ENCODE measurements at regions not wholly inside any gene's neighbourhood (a gene's known extent, or its start where the extent isn't known, plus 50 kb on each side); places are given as distances from the start of the nearest gene placed in this dataset.

GRCh38 chr7:51778121-51778520 lies 461.5 kb upstream of the COBL start:
- no peak for DNase-seq
- intact Hi-C loops (cut with DNase I; ENCODE audit: low total_unique reads) = no loop called here
- TF ChIP-seq POLR2A (IDR thresholded peaks at IDR 0.05) = no peak

DNA sequence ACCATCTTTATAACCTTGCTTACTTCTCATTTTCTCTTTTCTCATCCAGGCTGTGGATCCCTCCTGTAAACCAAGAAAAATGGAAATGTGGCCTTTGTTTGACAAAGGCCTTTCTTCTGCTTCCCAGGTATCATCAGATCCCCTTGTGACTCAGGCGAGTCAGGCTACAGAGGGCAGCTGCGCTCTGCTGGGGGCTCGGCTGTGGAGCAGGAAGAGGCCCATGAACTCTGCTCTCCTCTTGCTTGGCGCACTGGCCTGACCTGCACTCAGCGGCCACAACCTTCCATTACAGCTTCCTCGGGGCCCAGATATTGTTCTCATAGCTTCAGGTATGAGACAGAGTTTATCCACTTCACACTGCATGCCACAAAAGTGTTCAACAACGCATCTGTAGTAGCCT lies 457.6 kb upstream of the COBL start:
- Histone ChIP-seq H3K36me3 (no peaks in the 10 kb centered on the region), H3K27ac (no peak overlapping the region), H3K4me3 (no peak overlapping the region), H3K4me1 (no peaks in the 10 kb centered on the region), H3K27me3 (no peaks in the 10 kb centered on the region), H3K9me3 (no peaks in the 10 kb centered on the region)
- DNase-seq = no peak
- intact Hi-C loops (cut with DNase I; ENCODE audit: low total_unique reads) = no loop called here
- no peak for TF ChIP-seq POLR2A (IDR thresholded peaks at IDR 0.05)
- TF ChIP-seq, protein P1, sequence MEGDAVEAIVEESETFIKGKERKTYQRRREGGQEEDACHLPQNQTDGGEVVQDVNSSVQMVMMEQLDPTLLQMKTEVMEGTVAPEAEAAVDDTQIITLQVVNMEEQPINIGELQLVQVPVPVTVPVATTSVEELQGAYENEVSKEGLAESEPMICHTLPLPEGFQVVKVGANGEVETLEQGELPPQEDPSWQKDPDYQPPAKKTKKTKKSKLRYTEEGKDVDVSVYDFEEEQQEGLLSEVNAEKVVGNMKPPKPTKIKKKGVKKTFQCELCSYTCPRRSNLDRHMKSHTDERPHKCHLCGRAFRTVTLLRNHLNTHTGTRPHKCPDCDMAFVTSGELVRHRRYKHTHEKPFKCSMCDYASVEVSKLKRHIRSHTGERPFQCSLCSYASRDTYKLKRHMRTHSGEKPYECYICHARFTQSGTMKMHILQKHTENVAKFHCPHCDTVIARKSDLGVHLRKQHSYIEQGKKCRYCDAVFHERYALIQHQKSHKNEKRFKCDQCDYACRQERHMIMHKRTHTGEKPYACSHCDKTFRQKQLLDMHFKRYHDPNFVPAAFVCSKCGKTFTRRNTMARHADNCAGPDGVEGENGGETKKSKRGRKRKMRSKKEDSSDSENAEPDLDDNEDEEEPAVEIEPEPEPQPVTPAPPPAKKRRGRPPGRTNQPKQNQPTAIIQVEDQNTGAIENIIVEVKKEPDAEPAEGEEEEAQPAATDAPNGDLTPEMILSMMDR (IDR thresholded peaks at IDR 0.05) = no peak
- TF ChIP-seq EP300 (IDR thresholded peaks at IDR 0.05) = no peak
- TF ChIP-seq POLR2AphosphoS5 (IDR thresholded peaks at IDR 0.05) = no peak
- WGBS, 5 donors = 74 to 86% (median 83%) methylated on average over 7 of the region's 7 CpGs

More at GRCh38 chr7:51778121-51778520, 461.5 kb upstream of the COBL start:
- Histone ChIP-seq H3K27me3 (no peaks in the 10 kb centered on the region), H3K4me1 (no peaks in the 10 kb centered on the region), H3K4me3 (no peak overlapping the region), H3K36me3 (no peaks in the 10 kb centered on the region), H3K27ac (no peak overlapping the region), H3K9me3 (no peaks in the 10 kb centered on the region)
- 49 to 65% (median 57%) methylated on average over 2 of the region's 2 CpGs for WGBS, 5 donors

GRCh38 chr7:51772190-51772589 lies 455.6 kb upstream of the COBL start:
- H3K9me3 ChIP-seq = no peaks in the 10 kb centered on the region
- WGBS, 5 donors = 60 to 73% (median 69%) methylated on average over 2 of the region's 2 CpGs
- no peaks in the 10 kb centered on the region for H3K36me3 ChIP-seq
- intact Hi-C loops (cut with DNase I; ENCODE audit: low total_unique reads) = no loop called here
- H3K27ac ChIP-seq = no peak overlapping the region
- TF ChIP-seq, protein P1 (IDR thresholded peaks at IDR 0.05) = no peak
- no peak for TF ChIP-seq POLR2A (IDR thresholded peaks at IDR 0.05)
- no peak for TF ChIP-seq EP300 (IDR thresholded peaks at IDR 0.05)
- TF ChIP-seq POLR2AphosphoS5 (IDR thresholded peaks at IDR 0.05) = no peak
- H3K4me3 ChIP-seq = no peak overlapping the region
- DNase-seq = no peak
- no peaks in the 10 kb centered on the region for H3K27me3 ChIP-seq
- H3K4me1 ChIP-seq = no peaks in the 10 kb centered on the region

- Histone ChIP-seq H3K36me3 (no peaks in the 10 kb centered on the region), H3K27me3 (no peaks in the 10 kb centered on the region), H3K27ac (no peak overlapping the region), H3K4me1 (no peaks in the 10 kb centered on the region), H3K9me3 (no peaks in the 10 kb centered on the region), H3K4me3 (no peak overlapping the region)
- no peak for DNase-seq
- intact Hi-C loops (cut with DNase I; ENCODE audit: low total_unique reads) = no loop called here
- TF ChIP-seq POLR2A (IDR thresholded peaks at IDR 0.05) = no peak
- TF ChIP-seq EP300 (IDR thresholded peaks at IDR 0.05) = no peak
- TF ChIP-seq, protein P1 (IDR thresholded peaks at IDR 0.05) = no peak
- no peak for TF ChIP-seq POLR2AphosphoS5 (IDR thresholded peaks at IDR 0.05)
- 70 to 89% (median 81%) methylated on average over 2 of the region's 2 CpGs for WGBS, 5 donors
These were observed 448.4 kb upstream of the COBL start for GRCh38 chr7:51764976-51765375.

DNA sequence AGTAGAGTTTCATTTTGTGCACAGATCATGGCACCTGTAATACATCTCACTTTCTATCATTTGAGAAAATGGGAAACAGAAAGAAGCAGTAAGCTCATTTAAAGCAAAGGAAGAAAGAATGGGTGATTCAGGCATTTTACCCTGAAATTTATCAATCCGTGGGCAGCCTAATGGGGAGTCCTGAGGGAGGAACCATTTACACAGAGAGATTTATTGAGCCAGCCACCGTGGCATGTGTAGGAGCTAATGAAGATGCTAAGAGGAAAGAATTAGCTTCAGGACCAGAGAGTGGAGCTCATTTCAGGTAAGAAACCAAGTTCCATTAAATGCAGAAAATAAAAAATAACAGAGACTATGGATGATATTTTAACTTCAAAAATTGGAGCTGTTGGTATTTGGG lies 443.4 kb upstream of the COBL start:
- TF ChIP-seq, protein P1 (IDR thresholded peaks at IDR 0.05) = no peak
- TF ChIP-seq POLR2AphosphoS5 (IDR thresholded peaks at IDR 0.05) = no peak
- no peak for DNase-seq
- intact Hi-C loops (cut with DNase I; ENCODE audit: low total_unique reads) = no loop called here
- Histone ChIP-seq H3K27me3 (no peaks in the 10 kb centered on the region), H3K36me3 (no peaks in the 10 kb centered on the region), H3K4me3 (no peak overlapping the region), H3K9me3 (no peaks in the 10 kb centered on the region), H3K27ac (no peak overlapping the region), H3K4me1 (no peaks in the 10 kb centered on the region)
- WGBS, 5 donors = 61 to 78% (median 67%) methylated on average over 2 of the region's 2 CpGs
